NCI-H1694 treated with DMSO at 0.1 percent for 48 hours (cell line): ENCODE measurements at regions not wholly inside any gene's neighbourhood (a gene's known extent, or its start where the extent isn't known, plus 50 kb on each side); places are given as distances from the start of the nearest gene placed in this dataset.
"Not testable (repeated sequence)": the region's sequence is repeated elsewhere in the genome, so short reads cannot be mapped to it uniquely, and the experiment has no call there.

Source experiments
- DNase-seq: peaks from one replicate; lab custom pipeline; 2025; lab: John Stamatoyannopoulos, UW

DNA sequence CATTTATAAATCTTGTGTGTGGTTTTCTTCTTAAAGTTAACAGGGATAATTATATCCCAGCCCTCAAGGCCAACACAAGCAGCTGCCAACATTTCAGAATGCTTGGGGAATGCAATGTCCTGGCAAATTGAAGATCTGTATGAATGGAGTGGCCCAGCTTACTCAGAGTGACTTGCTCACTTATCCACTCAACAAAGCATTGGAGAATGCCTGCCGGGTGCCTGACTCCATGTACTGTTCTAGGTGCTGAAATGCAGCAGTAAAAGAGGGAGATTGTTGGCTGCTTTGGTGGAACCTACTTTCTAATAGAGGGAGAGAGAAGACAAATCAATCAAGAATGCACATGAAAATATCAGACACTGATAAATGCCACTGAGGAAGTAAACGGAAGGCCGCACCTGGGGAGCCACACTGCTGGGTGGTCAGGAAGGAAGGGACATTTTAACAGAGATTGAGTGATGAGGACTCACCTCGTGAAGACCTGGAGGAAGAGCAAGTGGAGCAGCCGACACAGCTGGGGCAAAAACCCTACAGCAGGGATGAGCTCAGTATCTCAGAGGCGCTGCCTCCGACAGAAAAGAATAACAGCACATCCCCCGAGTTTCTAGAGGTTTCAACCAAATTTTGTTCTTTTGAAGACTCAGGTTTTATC lies 61.2 kb upstream of the VASH1 start:
- DNase-seq = no peak

DNA sequence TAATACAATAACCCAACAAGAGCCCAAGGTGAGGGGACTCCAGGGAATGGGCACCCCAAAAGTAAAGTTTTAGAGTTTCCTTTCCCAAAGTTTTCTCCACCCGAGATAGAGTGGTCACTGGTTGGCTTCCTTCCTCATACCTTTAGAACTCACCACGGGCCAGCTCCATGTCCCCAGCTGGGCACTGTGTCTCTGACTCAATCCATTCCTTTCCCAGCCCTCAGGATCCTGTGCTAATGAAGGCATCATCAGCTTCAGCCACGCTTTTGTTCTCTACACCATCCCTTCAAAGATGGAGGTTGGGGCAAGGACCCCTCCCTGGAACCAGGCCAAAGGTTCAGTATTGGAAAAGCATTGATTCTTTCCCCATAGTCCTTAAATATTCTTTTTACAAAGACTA lies 59.8 kb upstream of the VASH1 start:
- no peak for DNase-seq

DNA sequence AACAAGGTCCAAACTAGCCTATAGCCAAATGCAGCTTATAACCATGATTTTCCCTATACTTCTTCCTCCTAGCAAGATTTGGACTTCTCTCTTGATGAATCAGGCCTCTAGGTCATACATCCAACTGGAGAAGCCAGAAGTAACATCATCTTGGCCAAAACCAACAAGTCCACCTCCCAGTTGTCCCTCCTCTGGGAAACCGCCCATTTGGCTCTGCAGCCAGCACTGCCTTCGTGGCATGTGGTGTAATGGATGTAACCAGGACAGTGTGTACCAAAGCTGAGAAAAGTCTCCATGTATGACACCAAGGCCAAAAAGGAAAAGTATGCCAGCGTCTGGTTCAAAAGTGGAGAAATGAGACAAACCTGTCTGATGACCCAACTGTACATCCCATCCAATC lies 59.3 kb upstream of the VASH1 start:
- no peak for DNase-seq

DNA sequence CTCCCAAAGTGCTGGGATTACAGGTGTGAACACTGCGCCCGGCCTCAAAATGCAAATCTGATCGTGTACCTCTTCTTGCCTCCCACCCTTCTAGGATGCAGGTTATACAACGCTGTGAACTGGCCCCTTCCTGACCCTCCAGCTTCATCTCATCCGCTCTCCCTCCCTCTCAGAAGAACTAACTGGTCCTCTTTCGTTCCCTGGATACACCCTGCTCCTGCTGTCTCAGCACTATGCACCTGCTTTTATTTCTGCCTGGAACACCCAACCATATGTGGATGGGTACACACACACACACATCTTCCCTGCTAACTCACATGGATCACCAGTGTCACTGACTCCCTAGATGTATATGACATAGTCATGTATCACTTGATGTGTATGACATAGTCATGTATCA lies 56.1 kb upstream of the VASH1 start:
- no peak for DNase-seq

DNA sequence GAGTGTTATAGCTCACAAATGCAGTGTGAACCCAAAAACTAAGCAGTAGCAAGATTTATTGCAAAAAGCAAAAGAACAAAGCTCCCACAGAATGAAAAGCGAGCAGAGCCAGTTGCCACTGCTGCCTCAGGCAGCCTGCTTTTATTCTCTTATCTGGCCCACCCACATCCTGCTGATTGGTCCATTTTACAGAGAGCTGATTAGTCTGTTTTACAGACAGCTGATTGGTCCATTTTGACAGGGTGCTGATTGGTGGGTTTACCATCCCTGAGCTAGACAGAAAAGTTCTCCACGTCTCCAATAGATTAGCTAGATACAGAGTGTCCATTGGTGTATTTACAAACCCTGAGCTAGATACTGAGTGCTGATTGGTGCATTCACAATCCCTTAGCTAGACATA lies 55.1 kb upstream of the VASH1 start:
- not testable (repeated sequence) for DNase-seq

DNA sequence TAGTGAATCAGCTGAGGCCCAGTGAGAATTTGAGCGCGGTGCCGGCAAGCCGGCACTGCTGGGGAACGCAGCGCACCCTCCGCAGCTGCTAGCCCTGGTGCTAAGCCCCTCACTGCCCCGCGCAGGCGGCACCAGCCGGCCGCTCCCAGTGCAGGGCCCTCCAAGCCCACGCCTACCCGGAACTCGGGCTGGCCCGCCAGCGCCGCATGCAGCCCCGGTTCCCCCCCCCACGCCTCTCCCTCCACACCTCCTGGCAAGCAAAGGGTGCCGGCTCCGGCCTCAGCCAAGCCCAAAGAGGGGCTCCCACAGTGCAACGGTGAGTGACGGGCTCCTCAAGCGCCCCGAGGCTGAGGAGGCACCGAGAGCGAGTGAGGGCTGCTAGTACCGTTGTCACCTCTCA lies 54.5 kb upstream of the VASH1 start:
- no peak for DNase-seq

DNA sequence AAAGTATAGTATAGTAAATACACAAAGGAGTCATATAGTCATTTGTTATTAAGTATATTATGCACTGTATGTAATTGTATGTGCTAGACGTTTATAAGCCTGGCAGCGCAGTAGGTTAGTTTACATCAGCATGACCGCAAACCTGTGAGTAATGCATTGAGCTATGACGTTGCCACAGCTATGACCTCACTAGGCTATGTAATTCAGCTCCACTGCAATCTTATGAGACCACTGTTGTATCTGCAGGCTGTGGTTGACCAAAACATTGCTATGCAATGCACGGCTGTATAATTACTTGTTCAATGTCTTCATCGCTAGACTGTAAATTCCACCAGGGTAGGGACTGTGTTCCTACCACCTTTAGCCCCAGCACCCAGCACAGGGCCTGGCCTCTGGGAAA lies 53.2 kb upstream of the VASH1 start:
- DNase-seq = no peak

DNA sequence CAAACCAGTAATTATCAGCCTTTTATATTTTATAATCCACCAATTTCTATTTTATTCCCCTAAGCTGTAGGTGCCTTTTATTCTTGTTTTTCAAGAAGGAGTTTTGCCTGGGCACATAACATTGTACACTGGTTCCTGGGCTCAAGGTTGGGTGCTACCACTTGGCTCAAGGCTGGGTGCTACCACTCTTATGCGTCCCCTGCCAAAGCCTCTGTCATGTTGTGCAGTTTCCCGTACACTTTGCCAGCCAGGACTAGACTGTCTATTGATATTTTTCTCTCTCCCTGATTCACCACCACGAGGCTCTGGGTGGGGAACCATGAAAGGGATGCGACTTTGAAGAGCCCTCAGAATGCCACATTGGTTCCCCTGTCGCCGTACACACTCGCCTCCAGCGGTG lies 52.5 kb upstream of the VASH1 start:
- DNase-seq = no peak

DNA sequence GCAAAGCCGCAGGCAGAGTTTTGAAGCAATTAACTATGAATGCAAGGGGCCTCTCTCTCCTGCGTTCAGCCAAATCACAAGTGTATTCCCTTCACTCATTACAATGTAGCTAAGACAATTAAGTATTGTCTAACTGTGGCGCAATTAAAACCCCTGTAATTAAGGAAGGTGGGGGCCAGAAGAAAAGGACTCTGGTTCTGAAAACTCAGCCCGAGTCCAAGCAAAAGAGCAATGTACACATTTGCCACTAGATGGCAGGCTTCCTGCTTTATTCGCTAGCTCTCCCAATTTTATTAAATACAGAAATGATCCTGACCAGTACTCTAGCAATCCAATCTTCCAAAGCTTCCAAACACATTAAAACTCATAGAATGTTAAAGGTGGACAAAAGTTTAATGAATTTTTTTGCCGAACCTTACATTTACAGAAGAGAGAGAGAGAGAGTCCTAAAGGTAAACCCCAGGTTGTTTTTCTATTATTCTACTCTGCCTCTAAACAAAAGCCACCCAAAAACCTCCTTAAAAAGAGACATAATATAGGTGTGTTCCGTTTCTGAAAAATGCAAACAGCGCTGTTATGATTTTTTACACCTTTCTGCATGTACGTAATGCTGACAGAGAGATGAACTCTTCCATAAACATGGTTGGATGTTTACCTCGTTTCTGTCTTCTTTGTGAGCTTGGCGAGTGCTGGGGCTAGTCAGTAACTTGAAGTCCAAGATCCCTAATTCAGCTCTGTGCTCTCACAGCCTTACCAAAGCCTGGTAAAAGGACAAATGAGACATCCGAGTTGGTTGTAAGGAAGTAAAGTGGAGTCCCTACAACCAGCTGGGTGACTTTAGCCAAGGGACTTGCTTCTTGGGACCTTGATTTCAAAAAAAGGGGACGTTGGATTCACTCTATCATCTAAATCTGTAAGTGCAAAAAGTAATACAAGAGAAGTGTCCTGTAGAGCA lies 50.9 kb upstream of the VASH1 start:
- peak; percentile 95 for DNase-seq
